Retinal pigment epithelial cell (primary cell): ENCODE measurements at regions not wholly inside any gene's neighbourhood (a gene's known extent, or its start where the extent isn't known, plus 50 kb on each side); places are given as distances from the start of the nearest gene placed in this dataset.

ENCODE experiments used
- DNase-seq: peaks from one replicate; pipeline ENCODE4 v3.0.0-alpha.2; 2010; ENCODE audit warnings: low read depth
- H3K4me3 ChIP-seq: 2 replicates; pipeline ENCODE4 v1.5.1; 2011; ENCODE audit warnings: mild to moderate bottlenecking, low read length, control low read depth, moderate library complexity
- TF ChIP-seq, protein P1 (sequence below): conservative IDR thresholded peaks from 2 replicates; pipeline ENCODE4 v1.5.1; 2011; ENCODE audit warnings: low read depth, low read length, control low read depth, inconsistent platforms

DNA sequence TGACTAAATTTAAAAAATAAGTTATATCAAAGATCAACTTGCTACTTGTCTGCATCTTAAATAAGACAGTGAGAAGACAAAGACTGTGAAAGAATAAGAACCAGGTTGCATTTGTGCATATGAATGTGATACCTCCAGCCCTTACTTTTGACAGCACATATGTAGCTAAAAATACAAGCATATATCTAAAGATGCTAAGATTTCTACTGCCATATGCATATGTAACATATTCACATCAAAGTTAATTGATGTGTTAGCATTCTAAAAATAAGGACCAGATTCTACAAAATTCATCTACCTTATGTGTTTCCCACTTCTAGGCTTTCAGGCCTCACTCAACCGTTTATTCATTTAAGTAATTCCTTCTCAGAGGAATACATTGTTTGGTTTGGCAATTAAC lies 1120.3 kb upstream of the LRRTM3 start:
- H3K4me3 ChIP-seq = no peak overlapping the region
- no peak for DNase-seq
- TF ChIP-seq, protein P1, sequence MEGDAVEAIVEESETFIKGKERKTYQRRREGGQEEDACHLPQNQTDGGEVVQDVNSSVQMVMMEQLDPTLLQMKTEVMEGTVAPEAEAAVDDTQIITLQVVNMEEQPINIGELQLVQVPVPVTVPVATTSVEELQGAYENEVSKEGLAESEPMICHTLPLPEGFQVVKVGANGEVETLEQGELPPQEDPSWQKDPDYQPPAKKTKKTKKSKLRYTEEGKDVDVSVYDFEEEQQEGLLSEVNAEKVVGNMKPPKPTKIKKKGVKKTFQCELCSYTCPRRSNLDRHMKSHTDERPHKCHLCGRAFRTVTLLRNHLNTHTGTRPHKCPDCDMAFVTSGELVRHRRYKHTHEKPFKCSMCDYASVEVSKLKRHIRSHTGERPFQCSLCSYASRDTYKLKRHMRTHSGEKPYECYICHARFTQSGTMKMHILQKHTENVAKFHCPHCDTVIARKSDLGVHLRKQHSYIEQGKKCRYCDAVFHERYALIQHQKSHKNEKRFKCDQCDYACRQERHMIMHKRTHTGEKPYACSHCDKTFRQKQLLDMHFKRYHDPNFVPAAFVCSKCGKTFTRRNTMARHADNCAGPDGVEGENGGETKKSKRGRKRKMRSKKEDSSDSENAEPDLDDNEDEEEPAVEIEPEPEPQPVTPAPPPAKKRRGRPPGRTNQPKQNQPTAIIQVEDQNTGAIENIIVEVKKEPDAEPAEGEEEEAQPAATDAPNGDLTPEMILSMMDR = no peak

DNA sequence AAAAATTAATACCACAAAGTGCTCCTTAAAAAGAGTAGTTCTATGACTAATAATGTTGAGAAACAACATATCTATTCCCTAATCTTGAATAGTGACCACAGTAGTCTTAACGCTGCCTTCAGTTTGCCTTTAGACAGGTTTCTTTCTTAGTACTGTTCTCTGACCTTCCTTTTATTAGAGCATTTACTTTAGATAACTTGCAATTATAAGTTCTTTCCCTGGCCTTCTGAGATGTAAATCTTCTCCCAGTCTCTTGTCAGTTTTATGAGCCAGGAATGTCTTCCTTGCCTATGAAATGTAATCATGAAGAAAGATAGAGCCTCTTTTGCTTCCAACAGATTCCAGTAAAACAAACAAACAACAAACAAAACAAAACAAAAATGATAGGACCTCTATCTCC lies 1119.8 kb upstream of the LRRTM3 start:
- no peak overlapping the region for H3K4me3 ChIP-seq
- TF ChIP-seq, protein P1 = no peak
- DNase-seq = no peak

DNA sequence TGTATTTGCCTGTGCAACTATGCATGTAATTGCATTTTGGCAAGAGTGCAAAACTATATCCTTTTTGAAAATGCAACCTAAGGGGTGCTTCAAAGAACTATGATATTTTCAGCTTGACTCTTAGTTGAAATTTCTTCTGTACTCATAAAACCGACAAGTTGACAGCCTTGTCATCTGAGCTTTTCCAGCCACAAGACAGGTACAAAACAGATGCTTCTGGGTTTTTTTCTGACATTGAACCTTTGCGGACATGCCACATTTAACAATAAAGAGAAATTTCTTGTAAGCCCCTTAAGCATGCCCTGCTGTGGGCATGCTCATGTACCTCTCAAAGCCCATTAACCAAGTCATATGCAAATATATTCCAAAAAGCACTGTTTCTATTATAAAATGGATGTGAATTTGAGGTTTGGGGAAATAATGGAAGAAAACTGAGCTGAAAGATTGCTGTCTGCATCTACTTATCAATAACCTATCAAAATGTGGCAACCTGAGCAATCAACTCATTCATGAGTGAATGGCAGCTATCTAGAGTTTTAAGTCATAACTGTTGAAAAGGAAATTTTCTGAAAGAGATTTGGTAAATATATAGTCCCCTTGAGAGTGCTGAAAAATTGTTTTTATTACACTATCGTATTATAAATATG lies 1117.0 kb upstream of the LRRTM3 start:
- no peak overlapping the region for H3K4me3 ChIP-seq
- DNase-seq = no peak
- TF ChIP-seq, protein P1 = no peak

DNA sequence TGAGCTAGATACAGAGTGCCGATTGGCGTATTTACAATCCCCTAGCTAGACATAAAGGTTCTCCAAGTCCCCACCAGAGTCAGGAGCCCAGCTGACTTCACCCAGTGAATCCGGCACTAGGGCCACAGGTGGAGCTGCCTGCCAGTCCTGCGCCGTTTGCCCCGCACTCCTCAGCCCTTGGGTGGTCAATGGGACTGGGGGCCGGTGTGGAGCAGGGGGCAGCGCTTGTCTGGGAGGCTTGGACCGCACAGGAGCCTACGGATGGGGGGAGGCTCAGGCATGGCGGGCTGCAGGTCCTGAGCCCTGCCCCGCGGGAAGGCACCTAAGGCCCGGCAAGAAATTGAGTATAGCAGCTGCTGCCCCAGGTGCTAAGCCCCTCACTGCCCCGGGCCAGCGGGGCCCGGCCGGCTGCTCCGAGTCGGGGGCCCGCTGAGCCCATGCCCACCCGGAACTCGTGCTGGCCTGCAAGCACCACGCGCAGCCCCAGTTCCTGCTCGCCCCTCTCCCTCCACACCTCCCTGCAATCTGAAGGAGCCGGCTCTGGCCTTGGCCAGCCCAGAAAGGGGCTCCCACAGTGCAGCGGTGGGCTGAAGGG lies 1113.8 kb upstream of the LRRTM3 start:
- TF ChIP-seq, protein P1 = no peak
- no peak for DNase-seq
- no peak overlapping the region for H3K4me3 ChIP-seq

DNA sequence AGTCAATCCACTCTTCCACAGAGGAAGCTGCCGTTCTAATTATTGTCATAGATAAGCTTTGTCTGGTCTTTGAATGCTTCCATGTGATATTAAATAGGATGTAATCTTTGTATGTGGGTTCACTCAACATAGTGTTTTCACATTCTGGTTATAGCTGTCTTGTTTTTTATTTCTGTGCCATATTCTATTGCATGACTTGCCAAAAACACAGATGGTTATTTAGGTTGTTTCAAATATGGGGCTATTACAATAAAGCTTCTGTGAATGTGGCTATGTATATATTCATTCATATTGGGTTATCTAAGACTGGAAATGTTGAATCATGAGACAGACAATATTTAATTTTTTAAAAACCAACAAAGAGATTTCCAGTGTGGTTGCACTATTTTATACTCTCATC lies 1109.3 kb upstream of the LRRTM3 start:
- TF ChIP-seq, protein P1 = no peak
- H3K4me3 ChIP-seq = no peak overlapping the region
- DNase-seq = no peak

DNA sequence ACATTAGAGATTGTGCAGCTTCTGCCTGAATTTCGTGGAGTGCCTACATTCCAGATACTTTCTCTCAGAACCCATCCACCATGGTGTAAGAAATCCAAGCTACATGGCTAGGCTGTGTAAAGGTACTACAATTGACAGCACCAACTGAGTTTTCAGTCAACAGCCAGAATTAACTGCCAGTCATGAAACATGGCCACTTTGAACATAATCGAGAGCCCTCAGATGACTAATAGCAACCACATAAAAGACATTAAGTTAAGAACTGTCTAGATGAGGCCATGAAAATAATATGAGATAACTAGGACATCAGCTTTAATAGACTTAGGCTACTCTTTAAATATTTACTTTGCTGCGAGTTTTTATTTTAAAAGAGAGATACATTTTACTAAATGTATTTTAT lies 1106.8 kb upstream of the LRRTM3 start:
- no peak overlapping the region for H3K4me3 ChIP-seq
- DNase-seq = no peak
- TF ChIP-seq, protein P1 = no peak

DNA sequence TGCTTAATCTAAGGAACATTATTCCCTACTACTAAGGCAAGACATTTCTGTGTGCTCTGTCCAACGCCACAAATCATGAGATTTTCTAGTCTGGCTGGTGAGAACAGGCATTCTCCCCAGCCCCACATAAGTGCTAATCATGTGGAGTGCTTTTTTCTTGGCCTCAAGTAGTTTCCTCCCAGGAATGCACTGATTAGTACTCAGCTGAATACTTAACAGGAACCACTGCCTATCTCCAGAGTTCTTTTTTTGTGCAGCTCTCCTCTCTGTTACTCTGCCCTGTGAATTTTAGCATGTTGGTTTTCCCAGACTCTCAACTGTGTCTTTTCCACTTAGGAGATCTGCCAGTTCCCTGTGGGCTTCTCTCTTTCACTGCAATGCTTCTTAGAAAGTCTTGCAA lies 1098.5 kb upstream of the LRRTM3 start:
- TF ChIP-seq, protein P1 = no peak
- no peak overlapping the region for H3K4me3 ChIP-seq
- peak; percentile 21 for DNase-seq
